ENCODE measurements at regions not wholly inside any gene's neighbourhood (a gene's known extent, or its start where the extent isn't known, plus 50 kb on each side); places are given as distances from the start of the nearest gene placed in this dataset.

DNA sequence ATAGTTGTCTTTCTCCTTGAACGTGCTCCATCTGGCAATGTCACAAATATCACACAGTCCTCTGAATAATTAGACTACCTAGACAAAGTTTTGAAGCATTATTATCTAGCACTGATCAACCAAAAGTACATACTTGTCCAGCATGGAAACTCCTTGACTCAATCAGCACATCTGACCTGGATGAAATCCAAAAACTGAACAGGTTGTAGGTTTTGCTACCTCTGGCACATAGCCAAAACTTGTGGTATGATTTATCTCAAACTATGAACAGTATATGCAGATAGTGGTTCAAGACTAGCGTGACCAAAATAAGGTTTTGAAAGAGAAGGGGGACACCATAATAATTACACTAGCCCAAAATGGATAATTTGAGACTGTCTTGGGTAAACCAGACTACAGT lies 158.1 kb downstream of the ARRDC3 start:
- Mint-ChIP-seq H3K4me1 (ENCODE audit: low read depth) (peaks cover 6% of the 10 kb centered on the region), H3K27me3 (ENCODE audit: insufficient read depth) (peaks cover 20% of the 10 kb centered on the region), H3K9me3 (peaks cover 26% of the 10 kb centered on the region), H3K27ac (no peak overlapping the region), H3K36me3 (ENCODE audit: low read depth) (peaks cover 6% of the 10 kb centered on the region), H3K4me3 (no peak overlapping the region)
- intact Hi-C loops (cut with micrococcal nuclease) = loop anchor here (5.0 kb wide), 3 partner anchors 63 to 293 kb away; no protein-coding TSS in a partner anchor
- no peak for DNase-seq (ENCODE audit: low spot score)

DNA sequence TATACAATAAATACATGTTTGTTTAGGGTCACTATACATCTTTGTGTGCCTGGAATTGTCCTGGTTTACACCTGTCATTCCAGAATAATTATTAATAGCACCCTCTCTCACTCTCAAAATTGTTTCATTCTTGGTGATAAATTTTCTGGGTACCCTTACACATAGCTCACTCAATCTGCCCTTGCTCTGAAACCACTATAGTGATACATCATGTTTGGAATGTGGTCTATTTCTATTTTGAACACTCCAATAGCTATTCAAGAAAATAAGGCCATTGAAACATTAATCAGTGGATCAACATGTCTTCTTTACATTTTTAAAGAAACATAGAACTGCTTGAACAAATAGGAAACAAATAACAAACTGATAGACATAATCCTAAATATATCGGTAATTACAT lies 158.7 kb downstream of the ARRDC3 start:
- H3K4me3 Mint-ChIP-seq = no peak overlapping the region
- peaks cover 20% of the 10 kb centered on the region for H3K27me3 Mint-ChIP-seq (ENCODE audit: insufficient read depth)
- H3K27ac Mint-ChIP-seq = no peak overlapping the region
- peaks cover under 1% of the 10 kb centered on the region for H3K36me3 Mint-ChIP-seq (ENCODE audit: low read depth)
- H3K4me1 Mint-ChIP-seq (ENCODE audit: low read depth) = peaks cover 6% of the 10 kb centered on the region
- DNase-seq (ENCODE audit: low spot score) = no peak
- intact Hi-C loops (cut with micrococcal nuclease) = no loop called here
- H3K9me3 Mint-ChIP-seq = peaks cover 21% of the 10 kb centered on the region

DNA sequence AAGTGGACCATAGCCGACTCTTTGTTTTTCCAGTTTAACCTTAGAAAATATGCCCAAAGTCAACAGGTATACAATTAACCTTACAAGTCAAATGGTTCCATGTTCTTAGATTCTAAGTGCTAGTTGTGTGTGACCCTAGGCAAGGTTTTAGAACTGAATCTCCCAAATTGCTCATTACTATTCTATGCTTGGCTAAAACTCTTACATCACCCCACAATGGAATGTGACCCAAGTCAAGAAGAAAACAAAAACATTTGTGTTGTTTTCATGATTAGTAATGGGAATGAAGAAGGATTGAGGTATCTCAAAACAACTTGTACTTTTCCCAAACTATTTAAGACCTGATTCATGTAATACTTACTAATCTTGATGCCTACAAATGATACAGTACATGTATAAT lies 159.2 kb downstream of the ARRDC3 start:
- DNase-seq (ENCODE audit: low spot score) = no peak
- H3K36me3 Mint-ChIP-seq (ENCODE audit: low read depth) = no peaks in the 10 kb centered on the region
- H3K4me3 Mint-ChIP-seq = no peak overlapping the region
- no peak overlapping the region for H3K27ac Mint-ChIP-seq
- H3K9me3 Mint-ChIP-seq = peaks cover 15% of the 10 kb centered on the region
- peaks cover 20% of the 10 kb centered on the region for H3K27me3 Mint-ChIP-seq (ENCODE audit: insufficient read depth)
- intact Hi-C loops (cut with micrococcal nuclease) = no loop called here
- H3K4me1 Mint-ChIP-seq (ENCODE audit: low read depth) = peaks cover 6% of the 10 kb centered on the region

DNA sequence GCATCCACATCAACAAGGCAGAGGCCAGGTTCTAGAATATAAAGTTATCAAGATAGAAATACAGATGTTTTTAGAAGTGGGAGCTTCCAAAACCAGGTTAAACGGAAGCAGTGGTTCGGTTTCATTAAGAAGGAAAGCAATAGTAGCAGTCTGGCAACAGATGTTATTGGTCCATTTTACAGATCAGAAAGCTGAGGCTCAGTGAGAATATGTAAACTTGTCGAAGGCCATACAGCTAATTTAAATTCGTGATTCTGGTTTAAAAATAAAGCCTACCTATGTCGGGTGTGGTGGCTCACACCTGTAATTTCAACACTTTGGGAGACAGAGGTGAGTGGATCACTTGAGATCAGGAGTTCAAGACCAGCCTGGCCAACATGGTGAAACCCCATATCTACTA lies 160.6 kb downstream of the ARRDC3 start:
- H3K27ac Mint-ChIP-seq = no peak overlapping the region
- peaks cover under 1% of the 10 kb centered on the region for H3K9me3 Mint-ChIP-seq
- no peaks in the 10 kb centered on the region for H3K36me3 Mint-ChIP-seq (ENCODE audit: low read depth)
- H3K27me3 Mint-ChIP-seq (ENCODE audit: insufficient read depth) = peaks cover 20% of the 10 kb centered on the region
- no peak overlapping the region for H3K4me3 Mint-ChIP-seq
- intact Hi-C loops (cut with micrococcal nuclease) = no loop called here
- peaks cover 6% of the 10 kb centered on the region for H3K4me1 Mint-ChIP-seq (ENCODE audit: low read depth)
- DNase-seq (ENCODE audit: low spot score) = no peak

DNA sequence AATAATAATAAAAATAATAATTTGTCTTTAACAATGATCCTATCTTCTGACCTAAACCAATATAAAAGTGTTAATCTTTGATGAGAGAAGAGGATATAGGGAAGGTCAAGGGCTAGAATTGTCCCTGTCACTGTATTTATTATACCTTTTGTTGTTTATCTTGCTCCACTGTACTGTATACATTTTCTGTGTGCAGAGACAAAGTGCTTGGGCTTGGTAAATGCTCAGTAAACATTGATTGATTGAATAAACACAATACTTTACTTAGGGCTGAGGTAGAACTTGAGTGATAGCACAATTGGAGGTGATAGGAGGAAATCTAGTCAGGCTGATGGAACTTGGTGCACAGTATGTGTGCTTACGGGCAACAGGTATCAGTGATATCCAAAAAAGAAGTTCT lies 161.2 kb downstream of the ARRDC3 start:
- Mint-ChIP-seq H3K4me1 (ENCODE audit: low read depth) (peaks cover 6% of the 10 kb centered on the region), H3K27ac (no peak overlapping the region), H3K9me3 (no peaks in the 10 kb centered on the region), H3K4me3 (no peak overlapping the region), H3K36me3 (ENCODE audit: low read depth) (no peaks in the 10 kb centered on the region), H3K27me3 (ENCODE audit: insufficient read depth) (peaks cover 20% of the 10 kb centered on the region)
- DNase-seq (ENCODE audit: low spot score) = no peak
- intact Hi-C loops (cut with micrococcal nuclease) = no loop called here

DNA sequence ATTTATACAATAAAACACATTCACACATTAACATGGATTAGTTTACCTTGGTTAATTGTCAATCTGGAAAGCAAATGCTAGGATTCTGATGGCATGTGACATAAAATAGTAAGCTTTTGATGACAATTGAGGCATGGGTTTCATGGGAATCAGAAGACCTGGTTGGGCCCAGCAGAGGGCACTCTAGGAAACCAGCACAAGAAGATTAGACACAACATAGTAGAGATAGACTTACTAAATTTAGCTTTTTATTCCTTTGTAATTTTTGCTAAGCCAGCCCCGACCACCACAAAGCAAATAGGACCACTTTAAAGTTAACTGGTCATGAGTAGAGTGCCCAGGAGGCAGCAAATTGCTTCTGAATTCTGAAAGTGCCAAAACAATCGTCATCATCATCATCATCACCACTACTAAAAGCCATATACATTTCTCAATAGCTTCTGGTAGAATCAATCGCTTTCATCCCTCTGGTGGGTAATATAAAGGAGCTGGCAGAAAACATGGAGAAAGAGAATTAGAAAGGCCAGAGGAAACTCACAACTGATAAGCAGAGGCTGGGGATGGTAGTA lies 163.2 kb downstream of the ARRDC3 start:
- Mint-ChIP-seq H3K4me1 (ENCODE audit: low read depth) (no peaks in the 10 kb centered on the region), H3K36me3 (ENCODE audit: low read depth) (no peaks in the 10 kb centered on the region), H3K27me3 (ENCODE audit: insufficient read depth) (peaks cover 11% of the 10 kb centered on the region), H3K4me3 (no peak overlapping the region), H3K27ac (no peak overlapping the region), H3K9me3 (no peaks in the 10 kb centered on the region)
- intact Hi-C loops (cut with micrococcal nuclease) = loop anchor here (2.0 kb wide), 2 partner anchors 117 to 199 kb away; no protein-coding TSS in a partner anchor
- DNase-seq (ENCODE audit: low spot score) = peak; percentile 2

DNA sequence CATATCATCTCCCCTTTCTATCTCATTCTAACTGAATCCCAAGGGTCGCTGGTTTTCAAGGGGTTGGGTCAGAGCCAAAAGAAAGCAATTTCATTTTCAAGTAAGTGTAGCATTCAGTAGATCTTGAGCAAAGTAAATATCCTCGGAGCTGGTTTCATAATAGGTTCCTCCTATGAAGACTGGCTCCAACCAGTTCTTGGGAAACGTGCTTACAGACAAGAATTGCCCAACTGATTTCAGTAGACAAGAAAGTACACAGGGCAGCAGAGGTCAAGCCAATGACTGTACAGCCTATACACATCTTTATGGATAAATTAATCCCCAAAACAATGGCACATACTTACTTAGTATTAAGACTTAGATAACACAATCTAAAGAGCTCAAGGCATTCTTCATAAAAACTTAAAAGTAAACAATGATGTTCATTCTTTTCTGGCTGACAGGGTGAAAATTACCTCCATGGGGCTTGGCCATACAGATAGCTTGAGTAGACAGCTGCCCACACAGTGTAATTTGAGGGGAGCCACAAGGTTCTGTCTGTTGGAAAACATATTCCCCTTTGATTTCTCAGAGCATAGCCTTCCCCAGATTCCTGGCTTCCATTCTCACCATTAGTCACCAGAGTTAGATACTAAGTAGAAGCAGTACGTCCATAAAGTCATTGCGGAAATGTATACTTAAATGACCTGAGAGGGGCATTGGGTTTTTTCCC lies 163.9 kb downstream of the ARRDC3 start:
- no peak for DNase-seq (ENCODE audit: low spot score)
- Mint-ChIP-seq H3K4me3 (no peak overlapping the region), H3K9me3 (no peaks in the 10 kb centered on the region), H3K27ac (no peak overlapping the region), H3K27me3 (ENCODE audit: insufficient read depth) (peaks cover 13% of the 10 kb centered on the region), H3K4me1 (ENCODE audit: low read depth) (no peaks in the 10 kb centered on the region), H3K36me3 (ENCODE audit: low read depth) (no peaks in the 10 kb centered on the region)
- intact Hi-C loops (cut with micrococcal nuclease) = loop anchor here (2.0 kb wide), 2 partner anchors 116 to 200 kb away; no protein-coding TSS in a partner anchor

DNA sequence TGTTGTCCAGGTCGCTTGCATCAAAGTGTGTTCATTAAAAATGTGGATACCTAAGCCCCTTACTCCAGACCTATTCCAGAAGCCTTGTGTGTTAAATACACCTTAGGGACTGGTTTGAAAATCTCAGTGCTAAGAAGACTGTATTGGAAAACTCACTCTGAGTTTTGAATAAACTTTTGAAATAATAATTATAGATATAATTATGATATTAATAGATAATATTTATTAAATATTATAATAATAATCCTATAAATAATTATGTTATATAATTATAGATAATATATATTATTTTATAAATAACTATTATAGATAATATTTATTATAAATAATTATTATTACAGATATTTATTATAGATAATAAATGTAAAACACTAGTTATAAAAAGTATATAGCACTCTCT lies 165.3 kb downstream of the ARRDC3 start:
- Mint-ChIP-seq H3K27ac (no peak overlapping the region), H3K4me3 (no peak overlapping the region), H3K4me1 (ENCODE audit: low read depth) (no peaks in the 10 kb centered on the region), H3K27me3 (ENCODE audit: insufficient read depth) (peaks cover 17% of the 10 kb centered on the region), H3K9me3 (no peaks in the 10 kb centered on the region), H3K36me3 (ENCODE audit: low read depth) (no peaks in the 10 kb centered on the region)
- intact Hi-C loops (cut with micrococcal nuclease) = loop anchor here (2.0 kb wide), 2 partner anchors 115 to 201 kb away; no protein-coding TSS in a partner anchor
- DNase-seq (ENCODE audit: low spot score) = no peak

DNA sequence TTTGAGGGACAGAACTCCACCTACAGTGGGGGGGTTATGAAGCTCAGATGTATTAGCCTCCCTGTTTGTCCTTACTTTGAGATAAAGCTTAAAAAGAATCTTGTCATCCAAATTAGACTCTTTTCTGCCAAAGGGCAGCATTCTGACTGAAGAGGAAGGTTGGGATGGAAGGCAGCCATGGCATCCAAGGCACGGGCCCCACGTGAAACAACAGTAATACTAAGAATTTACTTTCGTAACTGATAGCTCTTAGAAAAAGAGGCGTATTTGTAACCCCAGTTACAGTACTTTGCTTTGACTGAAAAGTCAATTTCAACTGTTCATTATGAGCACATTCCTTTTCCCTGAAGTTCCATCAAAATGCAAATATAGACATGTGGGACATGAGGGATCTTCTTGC lies 168.5 kb downstream of the ARRDC3 start:
- Mint-ChIP-seq H3K27ac (no peak overlapping the region), H3K36me3 (ENCODE audit: low read depth) (no peaks in the 10 kb centered on the region), H3K9me3 (no peaks in the 10 kb centered on the region), H3K27me3 (ENCODE audit: insufficient read depth) (peaks cover 11% of the 10 kb centered on the region), H3K4me3 (no peak overlapping the region), H3K4me1 (ENCODE audit: low read depth) (no peaks in the 10 kb centered on the region)
- intact Hi-C loops (cut with micrococcal nuclease) = no loop called here
- no peak for DNase-seq (ENCODE audit: low spot score)
